GM19035 (cell line): ENCODE measurements at regions not wholly inside any gene's neighbourhood (a gene's known extent, or its start where the extent isn't known, plus 50 kb on each side); places are given as distances from the start of the nearest gene placed in this dataset.

ENCODE experiments used
- ATAC-seq: cut with Tn5 transposase; IDR thresholded peaks from one replicate; pipeline ENCODE4 v1.9.1; 2021; ENCODE audit not compliant: unreplicated experiment

GRCh38 chr22:49212466-49212865 is 615.2 kb downstream of the BRD1 start:
- no peak for ATAC-seq

GRCh38 chr22:49212002-49212401 is 615.7 kb downstream of the BRD1 start:
- ATAC-seq = no peak

- no peak for ATAC-seq
Measured at GRCh38 chr22:49211176-49211575, 616.5 kb downstream of the BRD1 start.

GRCh38 chr22:49210606-49211005 is 617.1 kb downstream of the BRD1 start:
- no peak for ATAC-seq

GRCh38 chr22:49209452-49210195 is 618.0 kb downstream of the BRD1 start:
- ATAC-seq = no peak

- ATAC-seq = no peak
Measured at GRCh38 chr22:49208768-49209252, 618.9 kb downstream of the BRD1 start.

GRCh38 chr22:49208004-49208402 is 619.7 kb downstream of the BRD1 start:
- ATAC-seq = no peak

GRCh38 chr22:49207008-49208003 is 620.4 kb downstream of the BRD1 start:
- no peak for ATAC-seq

- no peak for ATAC-seq
Measured at GRCh38 chr22:49206281-49206680, 621.4 kb downstream of the BRD1 start.

- ATAC-seq = no peak
Measured at GRCh38 chr22:49205483-49205800, 622.2 kb downstream of the BRD1 start.

- no peak for ATAC-seq
Measured at GRCh38 chr22:49204599-49205482, 622.8 kb downstream of the BRD1 start.

GRCh38 chr22:49203859-49204598 is 623.6 kb downstream of the BRD1 start:
- no peak for ATAC-seq

GRCh38 chr22:49203091-49203858 is 624.4 kb downstream of the BRD1 start:
- ATAC-seq = no peak

- no peak for ATAC-seq
Measured at GRCh38 chr22:49202226-49202625, 625.4 kb downstream of the BRD1 start.

- no peak for ATAC-seq
Measured at GRCh38 chr22:49201046-49201970, 626.4 kb downstream of the BRD1 start.

- ATAC-seq = no peak
Measured at GRCh38 chr22:49199224-49199623, 628.4 kb downstream of the BRD1 start.

GRCh38 chr22:49198705-49199084 is 629.0 kb downstream of the BRD1 start:
- no peak for ATAC-seq

GRCh38 chr22:49197986-49198704 is 629.5 kb downstream of the BRD1 start:
- no peak for ATAC-seq
